ENCODE measurements at regions not wholly inside any gene's neighbourhood (a gene's known extent, or its start where the extent isn't known, plus 50 kb on each side); places are given as distances from the start of the nearest gene placed in this dataset.
A peak's percentile ranks its signal among the peaks of the same experiment; 100 is the strongest.
"Not testable (repeated sequence)": the region's sequence is repeated elsewhere in the genome, so short reads cannot be mapped to it uniquely, and the experiment has no call there.

- no peak overlapping the region for H3K4me3 ChIP-seq (replicated peaks; ENCODE audit: low read depth, low read length)
- DNase-seq (ENCODE audit: low read depth): no peak
- no peak for TF ChIP-seq CTCF (IDR thresholded peaks at IDR 0.05; ENCODE audit: low read length, missing control alignments)
These were observed 181.9 kb upstream of the TTC14 start for GRCh38 chr3:180420016-180420415.

- no peak for TF ChIP-seq CTCF (IDR thresholded peaks at IDR 0.05; ENCODE audit: low read length, missing control alignments)
- H3K4me3 ChIP-seq (replicated peaks; ENCODE audit: low read depth, low read length): peak overlapping the region; percentile 10
- peak; percentile 15 for DNase-seq (ENCODE audit: low read depth)
These were observed 181.2 kb upstream of the TTC14 start for GRCh38 chr3:180420804-180421203.

DNA sequence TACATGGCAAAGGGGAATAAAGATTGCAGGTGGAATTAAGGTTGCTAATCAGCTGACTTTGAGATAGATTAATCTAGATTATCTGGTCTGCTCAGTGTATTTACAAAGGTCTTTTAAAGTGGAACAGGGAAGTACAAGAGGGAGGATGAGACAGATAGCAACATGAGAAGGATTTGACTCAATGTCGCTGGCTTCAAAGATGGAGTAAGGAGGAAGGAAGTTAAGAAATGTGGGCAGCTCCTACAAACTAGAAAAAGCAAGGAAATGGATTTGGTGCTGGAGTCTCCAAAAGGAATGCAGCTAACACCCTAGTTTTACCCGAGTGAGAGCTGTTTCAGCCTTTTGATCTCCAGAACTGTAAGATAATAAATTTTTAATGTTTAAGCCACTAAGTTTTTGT, 180.7 kb upstream of the TTC14 start:
- H3K4me3 ChIP-seq (replicated peaks; ENCODE audit: low read depth, low read length): peak overlapping the region; percentile 10
- DNase-seq (ENCODE audit: low read depth): peak; percentile 59
- TF ChIP-seq CTCF (IDR thresholded peaks at IDR 0.05; ENCODE audit: low read length, missing control alignments): no peak

DNA sequence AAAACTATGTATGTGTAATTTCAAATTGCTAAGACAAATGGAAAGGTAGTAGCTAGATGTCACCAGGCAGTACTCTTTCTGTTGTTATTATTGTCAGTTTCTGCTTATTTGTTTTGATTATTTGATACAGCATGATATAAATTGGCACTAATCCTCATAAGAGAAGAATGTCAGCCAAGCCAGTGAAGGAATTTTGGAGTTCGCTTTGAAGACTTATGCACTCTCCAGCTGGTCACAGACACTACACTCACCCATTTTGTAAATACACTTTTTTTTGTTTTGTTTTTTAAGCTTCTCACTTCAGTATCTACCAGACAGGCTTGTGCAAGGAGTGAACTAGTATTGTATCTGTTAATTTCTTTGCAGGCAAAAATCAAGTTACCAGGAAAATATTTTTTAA, 180.2 kb upstream of the TTC14 start:
- DNase-seq (ENCODE audit: low read depth): peak; percentile 31
- H3K4me3 ChIP-seq (replicated peaks; ENCODE audit: low read depth, low read length): no peak overlapping the region
- no peak for TF ChIP-seq CTCF (IDR thresholded peaks at IDR 0.05; ENCODE audit: low read length, missing control alignments)

GRCh38 chr3:180424305-180424704, 177.7 kb upstream of the TTC14 start:
- not testable (repeated sequence) for H3K4me3 ChIP-seq (replicated peaks; ENCODE audit: low read depth, low read length); DNase-seq (ENCODE audit: low read depth)

DNA sequence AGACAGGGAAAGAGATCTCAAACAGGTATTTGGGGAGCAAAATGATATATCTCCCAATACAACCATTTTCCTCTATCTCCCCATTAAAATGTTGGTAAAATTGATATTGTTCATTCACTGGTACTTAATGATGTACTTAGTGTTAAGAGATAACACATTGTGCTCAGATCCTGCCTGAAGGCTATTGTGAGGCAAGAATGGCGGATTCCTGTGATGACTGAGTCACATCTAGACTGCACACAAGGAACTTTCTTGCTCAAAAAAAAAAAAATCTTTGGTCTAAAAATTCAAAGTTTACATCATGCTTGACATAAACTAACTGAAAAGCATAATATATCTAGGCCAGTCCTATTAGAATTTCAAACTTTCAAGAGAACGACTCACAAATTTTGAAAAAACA, 171.1 kb upstream of the TTC14 start:
- TF ChIP-seq CTCF (IDR thresholded peaks at IDR 0.05; ENCODE audit: low read length, missing control alignments): no peak
- H3K4me3 ChIP-seq (replicated peaks; ENCODE audit: low read depth, low read length): no peak overlapping the region
- peak; percentile 10 for DNase-seq (ENCODE audit: low read depth)

- peak; percentile 77 for DNase-seq (ENCODE audit: low read depth)
- no peak for TF ChIP-seq CTCF (IDR thresholded peaks at IDR 0.05; ENCODE audit: low read length, missing control alignments)
- no peak overlapping the region for H3K4me3 ChIP-seq (replicated peaks; ENCODE audit: low read depth, low read length)
These were observed 168.8 kb upstream of the TTC14 start for GRCh38 chr3:180433152-180433551.

DNA sequence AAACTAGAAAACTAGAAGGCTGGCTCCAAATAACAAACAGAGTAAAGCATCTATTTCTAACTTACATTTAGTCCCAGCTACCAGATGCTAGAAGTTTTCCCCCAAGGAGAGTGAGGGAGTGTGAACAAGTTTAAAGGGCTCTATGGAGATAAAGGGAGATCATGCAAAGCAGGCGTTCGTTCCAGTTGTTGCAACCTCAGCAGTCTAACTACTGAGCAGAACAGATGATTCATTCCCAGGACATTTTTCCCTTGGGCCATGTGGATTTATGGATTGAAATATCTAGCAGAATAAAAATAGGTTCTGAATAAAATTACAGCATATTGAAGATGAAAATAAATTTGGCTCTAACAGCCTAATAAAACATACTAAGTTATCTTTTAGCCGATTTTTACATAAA, 154.8 kb upstream of the TTC14 start:
- H3K4me3 ChIP-seq (replicated peaks; ENCODE audit: low read depth, low read length): no peak overlapping the region
- peak; percentile 5 for DNase-seq (ENCODE audit: low read depth)
- TF ChIP-seq CTCF (IDR thresholded peaks at IDR 0.05; ENCODE audit: low read length, missing control alignments): no peak

DNA sequence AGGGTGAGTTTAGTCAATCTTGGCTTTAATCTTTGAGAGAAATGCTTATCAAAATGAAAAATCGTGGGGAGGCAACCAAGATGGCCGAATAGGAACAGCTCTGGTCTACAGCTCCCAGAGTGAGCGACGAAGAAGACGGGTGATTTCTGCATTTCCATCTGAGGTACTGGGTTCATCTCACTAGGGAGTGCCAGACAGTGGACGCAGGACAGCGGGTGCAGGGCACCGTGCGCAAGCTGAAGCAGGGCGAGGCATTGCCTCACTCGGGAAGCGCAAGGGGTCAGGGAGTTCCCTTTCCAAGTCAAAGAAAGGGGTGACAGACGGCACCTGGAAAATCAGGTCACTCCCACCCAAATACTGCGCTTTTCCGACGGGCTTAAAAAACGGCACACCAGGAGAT, 153.6 kb upstream of the TTC14 start:
- not testable (repeated sequence) for DNase-seq (ENCODE audit: low read depth); H3K4me3 ChIP-seq (replicated peaks; ENCODE audit: low read depth, low read length)
